ENCODE measurements at regions not wholly inside any gene's neighbourhood (a gene's known extent, or its start where the extent isn't known, plus 50 kb on each side); places are given as distances from the start of the nearest gene placed in this dataset.

- CTCF ChIA-PET, result no interaction called here
- H3K4me3 ChIP-seq (ENCODE audit: low read depth, low read length), result no peak overlapping the region
- Mint-ChIP-seq H3K9me3 (ENCODE audit: unreplicated experiment) (no peaks in the 10 kb centered on the region), H3K27ac (ENCODE audit: unreplicated experiment) (no peak overlapping the region), H3K27me3 (ENCODE audit: insufficient read depth, unreplicated experiment) (peaks cover 8% of the 10 kb centered on the region), H3K4me3 (ENCODE audit: unreplicated experiment) (no peak overlapping the region), H3K36me3 (ENCODE audit: insufficient read depth, unreplicated experiment) (no peaks in the 10 kb centered on the region), H3K4me1 (ENCODE audit: low read depth, unreplicated experiment) (no peaks in the 10 kb centered on the region)
- no TSS peak for BruUV-seq (replicated peaks)
- no peaks in the 10 kb centered on the region for H3K36me3 ChIP-seq (ENCODE audit: control insufficient read depth, insufficient read depth, low read length)
- H3K27me3 ChIP-seq (replicated peaks; ENCODE audit: control insufficient read depth, insufficient read depth, low read length), result no peaks in the 10 kb centered on the region
- H3K9me3 ChIP-seq, result no peaks in the 10 kb centered on the region
- TF ChIP-seq CTCF (IDR thresholded peaks at IDR 0.05; ENCODE audit: insufficient read depth in 1 of 2, low read depth in 1 of 2, low read length in 1 of 2, severe bottlenecking in 1 of 2, unreplicated experiment in 1 of 2), result no peak
- H3K4me1 ChIP-seq, result no peaks in the 10 kb centered on the region
- POLR2A ChIA-PET, result no interaction called here
- intact Hi-C loops (cut with micrococcal nuclease; ENCODE audit: unreplicated experiment), result no loop called here
- no peak for DNase-seq
Measured at GRCh38 chr10:117755659-117756014, 213.1 kb downstream of the EMX2 start.

- ChIA-PET CTCF (no interaction called here), POLR2A (no interaction called here)
- Histone ChIP-seq H3K4me3 (ENCODE audit: low read depth, low read length) (no peak overlapping the region), H3K27me3 (replicated peaks; ENCODE audit: control insufficient read depth, insufficient read depth, low read length) (no peaks in the 10 kb centered on the region), H3K4me1 (no peaks in the 10 kb centered on the region), H3K9me3 (no peaks in the 10 kb centered on the region), H3K36me3 (ENCODE audit: control insufficient read depth, insufficient read depth, low read length) (no peaks in the 10 kb centered on the region)
- Mint-ChIP-seq H3K4me3 (ENCODE audit: unreplicated experiment) (no peak overlapping the region), H3K4me1 (ENCODE audit: low read depth, unreplicated experiment) (no peaks in the 10 kb centered on the region), H3K27me3 (ENCODE audit: insufficient read depth, unreplicated experiment) (peaks cover 10% of the 10 kb centered on the region), H3K36me3 (ENCODE audit: insufficient read depth, unreplicated experiment) (no peaks in the 10 kb centered on the region), H3K27ac (ENCODE audit: unreplicated experiment) (no peak overlapping the region), H3K9me3 (ENCODE audit: unreplicated experiment) (no peaks in the 10 kb centered on the region)
- no peak for DNase-seq
- TF ChIP-seq CTCF (IDR thresholded peaks at IDR 0.05; ENCODE audit: insufficient read depth in 1 of 2, low read depth in 1 of 2, low read length in 1 of 2, severe bottlenecking in 1 of 2, unreplicated experiment in 1 of 2), result no peak
- intact Hi-C loops (cut with micrococcal nuclease; ENCODE audit: unreplicated experiment), result no loop called here
- no TSS peak for BruUV-seq (replicated peaks)
Measured at GRCh38 chr10:117757086-117757720, 214.7 kb downstream of the EMX2 start.

- no TSS peak for BruUV-seq (replicated peaks)
- Histone ChIP-seq H3K9me3 (no peaks in the 10 kb centered on the region), H3K27me3 (replicated peaks; ENCODE audit: control insufficient read depth, insufficient read depth, low read length) (no peaks in the 10 kb centered on the region; the same call in 1 of the 2 replicates), H3K4me3 (ENCODE audit: low read depth, low read length) (no peak overlapping the region), H3K4me1 (no peaks in the 10 kb centered on the region), H3K36me3 (ENCODE audit: control insufficient read depth, insufficient read depth, low read length) (no peaks in the 10 kb centered on the region)
- Mint-ChIP-seq H3K27ac (ENCODE audit: unreplicated experiment) (no peak overlapping the region), H3K4me3 (ENCODE audit: unreplicated experiment) (no peak overlapping the region), H3K4me1 (ENCODE audit: low read depth, unreplicated experiment) (no peaks in the 10 kb centered on the region), H3K27me3 (ENCODE audit: insufficient read depth, unreplicated experiment) (peaks cover 18% of the 10 kb centered on the region), H3K36me3 (ENCODE audit: insufficient read depth, unreplicated experiment) (no peaks in the 10 kb centered on the region), H3K9me3 (ENCODE audit: unreplicated experiment) (no peaks in the 10 kb centered on the region)
- no peak for DNase-seq
- ChIA-PET CTCF (no interaction called here), POLR2A (no interaction called here)
- intact Hi-C loops (cut with micrococcal nuclease; ENCODE audit: unreplicated experiment), result loop anchor here (2.0 kb wide), 1 partner anchor 262 kb away; no protein-coding TSS in a partner anchor
- TF ChIP-seq CTCF (IDR thresholded peaks at IDR 0.05; ENCODE audit: insufficient read depth in 1 of 2, low read depth in 1 of 2, low read length in 1 of 2, severe bottlenecking in 1 of 2, unreplicated experiment in 1 of 2), result no peak
Measured at GRCh38 chr10:117759266-117759665, 216.7 kb downstream of the EMX2 start.

All from Caco-2 (cell line).